ENCODE measurements at regions not wholly inside any gene's neighbourhood (a gene's known extent, or its start where the extent isn't known, plus 50 kb on each side); places are given as distances from the start of the nearest gene placed in this dataset.

- peaks cover 4% of the 10 kb centered on the region for H3K27me3 Mint-ChIP-seq (ENCODE audit: low read depth)
- no peaks in the 10 kb centered on the region for H3K36me3 Mint-ChIP-seq (ENCODE audit: low read depth)
- no peak overlapping the region for H3K4me3 Mint-ChIP-seq (ENCODE audit: unreplicated experiment)
- no peaks in the 10 kb centered on the region for H3K4me1 Mint-ChIP-seq (ENCODE audit: low read depth)
- no peak for DNase-seq (ENCODE audit: low spot score)
- H3K9me3 Mint-ChIP-seq (ENCODE audit: low read depth) = no peaks in the 10 kb centered on the region
- no peak overlapping the region for H3K27ac Mint-ChIP-seq (ENCODE audit: unreplicated experiment)
- TF ChIP-seq, protein P1, sequence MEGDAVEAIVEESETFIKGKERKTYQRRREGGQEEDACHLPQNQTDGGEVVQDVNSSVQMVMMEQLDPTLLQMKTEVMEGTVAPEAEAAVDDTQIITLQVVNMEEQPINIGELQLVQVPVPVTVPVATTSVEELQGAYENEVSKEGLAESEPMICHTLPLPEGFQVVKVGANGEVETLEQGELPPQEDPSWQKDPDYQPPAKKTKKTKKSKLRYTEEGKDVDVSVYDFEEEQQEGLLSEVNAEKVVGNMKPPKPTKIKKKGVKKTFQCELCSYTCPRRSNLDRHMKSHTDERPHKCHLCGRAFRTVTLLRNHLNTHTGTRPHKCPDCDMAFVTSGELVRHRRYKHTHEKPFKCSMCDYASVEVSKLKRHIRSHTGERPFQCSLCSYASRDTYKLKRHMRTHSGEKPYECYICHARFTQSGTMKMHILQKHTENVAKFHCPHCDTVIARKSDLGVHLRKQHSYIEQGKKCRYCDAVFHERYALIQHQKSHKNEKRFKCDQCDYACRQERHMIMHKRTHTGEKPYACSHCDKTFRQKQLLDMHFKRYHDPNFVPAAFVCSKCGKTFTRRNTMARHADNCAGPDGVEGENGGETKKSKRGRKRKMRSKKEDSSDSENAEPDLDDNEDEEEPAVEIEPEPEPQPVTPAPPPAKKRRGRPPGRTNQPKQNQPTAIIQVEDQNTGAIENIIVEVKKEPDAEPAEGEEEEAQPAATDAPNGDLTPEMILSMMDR (IDR thresholded peaks at IDR 0.05) = no peak
Observed at GRCh38 chr17:65403626-65404025, 157.8 kb downstream of the AXIN2 start.

DNA sequence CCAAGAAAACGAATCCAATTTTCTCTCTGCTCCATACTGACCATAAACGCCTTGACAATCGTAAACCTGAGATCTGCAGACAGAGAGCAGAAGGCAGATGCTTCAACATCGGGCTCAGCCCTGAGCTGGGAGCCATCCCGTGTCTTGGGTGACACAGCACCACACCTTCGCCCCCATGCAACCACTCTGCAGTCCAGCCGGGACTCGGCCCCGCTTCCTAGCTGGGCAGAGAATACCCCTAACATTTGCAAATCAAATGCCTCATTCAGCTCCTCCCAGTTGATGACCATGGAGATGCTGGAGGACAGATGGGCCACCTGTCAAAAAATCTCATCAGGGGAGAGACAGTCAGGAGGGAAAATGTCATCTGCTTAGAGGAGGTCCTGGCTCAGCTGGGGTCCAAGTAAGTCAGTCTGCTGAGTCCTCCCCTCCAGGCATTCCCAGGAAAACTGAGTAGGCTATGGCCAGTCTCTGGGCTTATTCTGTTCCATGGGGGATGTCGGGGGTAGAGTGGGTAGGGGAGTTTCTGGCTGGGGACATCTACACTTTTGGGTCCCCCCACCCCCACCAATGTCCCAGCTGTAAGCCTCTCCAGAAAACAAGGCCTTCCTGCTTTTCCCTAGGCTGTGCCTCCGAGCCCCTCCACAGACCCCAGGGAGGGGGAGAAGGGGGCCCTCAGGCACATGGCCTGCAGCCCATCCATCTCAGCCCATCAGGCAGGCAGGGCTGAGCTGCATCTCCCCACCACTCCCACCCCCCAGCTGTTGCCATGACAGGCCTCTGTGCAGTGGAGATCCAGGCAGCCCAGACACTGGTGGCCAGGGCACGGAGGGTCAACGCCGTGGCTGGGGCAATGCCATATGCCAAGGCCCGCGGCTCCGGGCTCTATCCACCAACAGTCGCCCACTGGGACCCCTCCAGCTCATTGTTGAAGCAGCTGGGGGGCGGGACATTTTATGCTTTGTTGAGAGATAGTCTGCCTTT is 158.6 kb downstream of the AXIN2 start:
- Mint-ChIP-seq H3K9me3 (ENCODE audit: low read depth) (no peaks in the 10 kb centered on the region), H3K36me3 (ENCODE audit: low read depth) (no peaks in the 10 kb centered on the region), H3K27me3 (ENCODE audit: low read depth) (peaks cover 4% of the 10 kb centered on the region), H3K4me1 (ENCODE audit: low read depth) (no peaks in the 10 kb centered on the region), H3K27ac (ENCODE audit: unreplicated experiment) (no peak overlapping the region), H3K4me3 (ENCODE audit: unreplicated experiment) (no peak overlapping the region)
- DNase-seq (ENCODE audit: low spot score) = no peak
- TF ChIP-seq, protein P1 (IDR thresholded peaks at IDR 0.05) = no peak

DNA sequence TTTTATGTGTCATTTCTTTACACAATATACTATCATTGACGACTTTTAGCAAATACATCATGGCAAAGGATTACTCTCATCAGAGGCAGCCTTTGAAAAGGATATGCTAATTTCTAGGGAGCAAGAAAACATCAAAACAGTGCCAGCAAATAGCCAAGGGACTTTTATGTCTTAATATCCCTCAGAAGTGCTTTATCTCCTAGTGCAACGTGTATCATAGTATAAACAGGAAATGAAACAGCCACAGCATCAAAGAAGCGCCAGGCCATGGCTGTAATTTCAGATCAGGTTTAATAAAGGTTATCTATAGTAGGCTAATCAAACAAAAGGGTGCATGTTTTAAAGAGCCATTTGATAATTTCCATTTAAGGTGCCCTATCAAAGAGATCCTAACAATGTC is 159.9 kb downstream of the AXIN2 start:
- Mint-ChIP-seq H3K4me1 (ENCODE audit: low read depth) (no peaks in the 10 kb centered on the region), H3K4me3 (ENCODE audit: unreplicated experiment) (no peak overlapping the region), H3K36me3 (ENCODE audit: low read depth) (no peaks in the 10 kb centered on the region), H3K27ac (ENCODE audit: unreplicated experiment) (no peak overlapping the region), H3K27me3 (ENCODE audit: low read depth) (peaks cover 4% of the 10 kb centered on the region), H3K9me3 (ENCODE audit: low read depth) (no peaks in the 10 kb centered on the region)
- TF ChIP-seq, protein P1 (IDR thresholded peaks at IDR 0.05) = no peak
- no peak for DNase-seq (ENCODE audit: low spot score)

DNA sequence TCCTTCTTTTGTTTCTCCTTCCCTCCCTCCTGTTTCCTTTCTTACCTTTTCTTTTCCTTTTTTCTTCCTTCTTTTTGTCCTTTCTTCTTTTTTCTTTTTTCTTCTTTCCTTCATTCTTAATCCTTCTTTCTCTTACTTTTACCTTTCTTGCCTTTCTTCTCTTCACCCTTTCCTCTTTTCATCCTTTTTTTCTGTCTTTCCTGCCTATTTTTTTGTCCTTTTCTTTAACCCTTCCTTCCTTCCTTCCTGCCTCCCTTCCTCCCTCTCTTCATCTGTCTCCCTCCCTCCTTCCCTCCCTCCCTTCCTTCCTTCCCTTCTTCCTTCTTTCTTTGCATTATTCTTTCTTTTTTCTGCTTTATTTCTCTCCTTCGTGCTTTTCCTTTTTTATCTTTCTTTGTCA is 160.7 kb downstream of the AXIN2 start:
- no peak overlapping the region for H3K27ac Mint-ChIP-seq (ENCODE audit: unreplicated experiment)
- no peaks in the 10 kb centered on the region for H3K9me3 Mint-ChIP-seq (ENCODE audit: low read depth)
- H3K36me3 Mint-ChIP-seq (ENCODE audit: low read depth) = no peaks in the 10 kb centered on the region
- DNase-seq (ENCODE audit: low spot score) = no peak
- TF ChIP-seq, protein P1 (IDR thresholded peaks at IDR 0.05) = no peak
- H3K4me3 Mint-ChIP-seq (ENCODE audit: unreplicated experiment) = no peak overlapping the region
- H3K4me1 Mint-ChIP-seq (ENCODE audit: low read depth) = no peaks in the 10 kb centered on the region
- H3K27me3 Mint-ChIP-seq (ENCODE audit: low read depth) = peaks cover 4% of the 10 kb centered on the region

- TF ChIP-seq, protein P1 (IDR thresholded peaks at IDR 0.05) = no peak
- peaks cover 4% of the 10 kb centered on the region for H3K27me3 Mint-ChIP-seq (ENCODE audit: low read depth)
- H3K36me3 Mint-ChIP-seq (ENCODE audit: low read depth) = no peaks in the 10 kb centered on the region
- no peak overlapping the region for H3K4me3 Mint-ChIP-seq (ENCODE audit: unreplicated experiment)
- no peaks in the 10 kb centered on the region for H3K4me1 Mint-ChIP-seq (ENCODE audit: low read depth)
- H3K27ac Mint-ChIP-seq (ENCODE audit: unreplicated experiment) = no peak overlapping the region
- no peak for DNase-seq (ENCODE audit: low spot score)
- no peaks in the 10 kb centered on the region for H3K9me3 Mint-ChIP-seq (ENCODE audit: low read depth)
Observed at GRCh38 chr17:65398040-65398787, 163.2 kb downstream of the AXIN2 start.
